Epithelial cell of proximal tubule (primary cell): ENCODE measurements at regions not wholly inside any gene's neighbourhood (a gene's known extent, or its start where the extent isn't known, plus 50 kb on each side); places are given as distances from the start of the nearest gene placed in this dataset.
"Not testable (repeated sequence)": the region's sequence is repeated elsewhere in the genome, so short reads cannot be mapped to it uniquely, and the experiment has no call there.

Experiments
- DNase-seq: peaks from one replicate; pipeline ENCODE4 v3.0.0-alpha.2; 2011; ENCODE audit warnings: low read depth
- H3K4me3 ChIP-seq: 2 replicates; pipeline ENCODE4 v1.5.1; 2011; ENCODE audit warnings: low read depth, mild to moderate bottlenecking, low read length
- TF ChIP-seq, protein P1 (sequence below): conservative IDR thresholded peaks from 2 replicates; pipeline ENCODE4 v1.5.1; 2012; ENCODE audit warnings: low read depth, mild to moderate bottlenecking, low read length

DNA sequence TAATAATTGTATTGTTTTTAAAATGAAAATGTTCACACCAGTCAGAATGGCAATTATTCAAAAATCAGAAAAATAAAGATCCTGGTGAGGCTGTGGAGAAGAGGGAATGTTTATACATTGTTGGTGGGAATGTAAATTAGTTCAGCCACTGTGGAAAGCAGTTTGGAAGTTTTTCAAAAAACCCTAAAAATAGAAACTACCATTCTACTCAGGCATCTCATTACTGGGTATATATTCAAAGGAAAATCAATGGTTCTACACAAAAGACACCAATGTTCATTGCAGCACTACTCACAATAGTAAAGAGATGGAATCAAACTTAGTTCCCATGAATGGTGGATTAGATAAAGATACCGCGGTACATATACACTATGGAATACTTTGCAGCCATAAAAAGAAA, 461.5 kb upstream of the ADGRB3 start:
- no peak for DNase-seq
- no peak overlapping the region for H3K4me3 ChIP-seq
- TF ChIP-seq, protein P1, sequence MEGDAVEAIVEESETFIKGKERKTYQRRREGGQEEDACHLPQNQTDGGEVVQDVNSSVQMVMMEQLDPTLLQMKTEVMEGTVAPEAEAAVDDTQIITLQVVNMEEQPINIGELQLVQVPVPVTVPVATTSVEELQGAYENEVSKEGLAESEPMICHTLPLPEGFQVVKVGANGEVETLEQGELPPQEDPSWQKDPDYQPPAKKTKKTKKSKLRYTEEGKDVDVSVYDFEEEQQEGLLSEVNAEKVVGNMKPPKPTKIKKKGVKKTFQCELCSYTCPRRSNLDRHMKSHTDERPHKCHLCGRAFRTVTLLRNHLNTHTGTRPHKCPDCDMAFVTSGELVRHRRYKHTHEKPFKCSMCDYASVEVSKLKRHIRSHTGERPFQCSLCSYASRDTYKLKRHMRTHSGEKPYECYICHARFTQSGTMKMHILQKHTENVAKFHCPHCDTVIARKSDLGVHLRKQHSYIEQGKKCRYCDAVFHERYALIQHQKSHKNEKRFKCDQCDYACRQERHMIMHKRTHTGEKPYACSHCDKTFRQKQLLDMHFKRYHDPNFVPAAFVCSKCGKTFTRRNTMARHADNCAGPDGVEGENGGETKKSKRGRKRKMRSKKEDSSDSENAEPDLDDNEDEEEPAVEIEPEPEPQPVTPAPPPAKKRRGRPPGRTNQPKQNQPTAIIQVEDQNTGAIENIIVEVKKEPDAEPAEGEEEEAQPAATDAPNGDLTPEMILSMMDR, result no peak

DNA sequence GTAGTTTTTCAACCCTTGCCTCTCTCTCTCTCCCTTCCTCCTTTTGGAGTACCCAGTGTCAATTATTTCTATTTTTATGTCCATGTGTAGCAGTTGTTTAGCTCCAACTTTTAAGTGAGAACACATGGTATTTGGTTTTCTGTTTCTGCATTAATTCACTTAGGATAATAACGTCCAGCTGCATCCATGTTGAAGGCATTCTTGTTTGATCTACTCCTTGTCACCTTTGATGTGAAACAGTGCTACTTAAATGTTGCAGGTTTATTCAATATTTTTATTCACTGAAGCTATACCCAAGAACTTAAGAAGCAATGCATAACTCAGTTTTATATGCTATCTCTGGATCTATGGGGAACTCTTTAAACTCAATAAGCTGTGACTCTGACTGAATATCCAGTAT, 465.2 kb upstream of the ADGRB3 start:
- TF ChIP-seq, protein P1, result no peak
- no peak overlapping the region for H3K4me3 ChIP-seq
- DNase-seq, result no peak

DNA sequence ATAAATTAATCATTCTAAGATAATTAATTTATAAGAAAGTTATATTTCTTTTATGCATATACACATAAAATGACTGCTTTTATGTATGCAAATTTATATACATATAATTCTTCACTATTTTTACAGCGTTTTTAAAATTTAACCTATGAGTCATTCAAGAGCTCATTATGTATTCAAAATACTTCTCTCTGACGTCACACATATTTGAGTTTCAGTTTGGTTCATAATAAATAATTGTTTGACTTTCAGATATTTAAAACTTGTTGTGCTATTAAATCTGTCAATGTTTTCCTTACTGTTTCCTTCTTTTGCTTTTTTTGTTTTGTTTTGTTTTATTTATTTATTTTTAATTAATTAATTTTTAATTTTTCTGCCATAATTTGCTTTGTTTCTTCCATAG, 467.5 kb upstream of the ADGRB3 start:
- no peak for DNase-seq
- no peak overlapping the region for H3K4me3 ChIP-seq
- TF ChIP-seq, protein P1, result no peak

DNA sequence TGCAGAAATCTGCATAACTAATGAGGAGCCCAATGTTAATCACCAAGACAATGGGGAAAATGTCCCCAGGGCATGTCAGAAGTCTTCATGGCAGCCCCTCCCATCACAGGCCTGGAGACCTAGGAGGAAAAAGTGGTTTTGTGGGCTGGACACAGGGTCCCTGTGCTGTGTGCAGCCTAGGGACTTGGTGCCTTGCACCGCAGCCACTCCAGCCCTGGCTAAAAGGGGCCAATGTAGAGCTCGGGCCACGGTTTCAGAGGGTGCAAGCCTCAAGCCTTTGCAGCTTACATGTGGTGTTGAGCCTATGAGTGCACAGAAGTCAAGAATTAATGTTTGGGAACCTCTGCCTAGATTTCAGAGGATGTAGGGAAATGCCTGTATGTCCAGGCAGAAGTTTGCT, 474.3 kb upstream of the ADGRB3 start:
- DNase-seq, H3K4me3 ChIP-seq: not testable (repeated sequence)

DNA sequence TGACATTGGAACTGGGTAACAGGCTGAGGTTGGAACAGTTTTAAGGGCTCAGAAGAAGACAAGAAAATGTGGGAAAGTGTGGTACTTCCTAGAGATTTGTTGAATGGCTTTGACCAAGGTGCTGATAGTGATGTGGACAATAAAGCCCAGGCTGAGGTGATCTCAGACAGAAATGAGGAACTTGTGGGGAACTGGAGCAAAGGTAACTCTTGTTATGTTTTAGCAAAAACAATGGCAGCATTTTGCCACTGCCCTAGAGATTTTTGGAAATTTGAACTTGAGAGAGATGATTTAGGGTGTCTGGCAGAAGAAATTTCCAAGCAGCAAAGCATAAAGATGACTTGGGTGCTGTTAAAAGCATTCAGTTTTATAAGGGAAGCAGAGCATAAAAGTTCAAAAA, 474.7 kb upstream of the ADGRB3 start:
- DNase-seq, result no peak
- no peak overlapping the region for H3K4me3 ChIP-seq
- TF ChIP-seq, protein P1, result no peak

DNA sequence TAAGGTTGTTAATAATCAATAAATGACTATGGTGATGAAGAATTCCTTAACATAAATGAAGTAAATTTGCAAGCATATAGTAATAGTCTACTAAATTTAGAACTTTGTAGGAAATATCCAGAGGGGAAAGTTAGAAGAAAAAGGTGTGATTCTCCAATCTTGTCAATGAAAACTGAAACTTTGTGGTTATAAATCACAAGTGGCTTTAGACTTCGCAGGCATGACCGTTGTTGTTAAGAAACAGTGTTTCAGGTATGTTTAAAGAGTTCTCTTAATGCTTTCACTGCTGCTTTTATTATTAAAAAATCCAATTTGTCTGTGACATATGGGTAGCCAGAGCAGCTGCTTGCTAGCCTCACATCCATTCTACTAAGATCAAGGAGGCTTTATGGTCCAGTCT, 475.6 kb upstream of the ADGRB3 start:
- no peak for DNase-seq
- TF ChIP-seq, protein P1, result no peak

DNA sequence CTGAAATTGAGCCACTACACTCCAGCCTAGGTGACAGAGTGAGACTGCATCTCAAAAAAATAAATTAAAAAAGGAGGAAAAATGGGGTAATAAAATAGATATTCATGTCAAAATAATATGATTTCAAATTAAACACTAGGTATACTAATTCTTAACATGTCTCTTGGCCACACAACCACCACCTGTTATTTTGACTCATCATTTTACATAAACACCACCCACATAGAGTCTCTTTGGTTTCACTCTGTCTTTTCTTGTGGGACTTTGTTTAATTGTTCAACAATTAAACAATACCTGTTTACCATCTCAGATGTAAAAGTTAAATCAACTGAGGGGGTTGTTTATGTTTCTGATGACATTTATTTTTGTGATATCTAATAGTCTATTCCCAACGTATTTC, 476.8 kb upstream of the ADGRB3 start:
- TF ChIP-seq, protein P1, result no peak
- DNase-seq, result no peak
- H3K4me3 ChIP-seq, result no peak overlapping the region

More for the DNA sequence above, 475.6 kb upstream of the ADGRB3 start:
- no peak overlapping the region for H3K4me3 ChIP-seq

DNA sequence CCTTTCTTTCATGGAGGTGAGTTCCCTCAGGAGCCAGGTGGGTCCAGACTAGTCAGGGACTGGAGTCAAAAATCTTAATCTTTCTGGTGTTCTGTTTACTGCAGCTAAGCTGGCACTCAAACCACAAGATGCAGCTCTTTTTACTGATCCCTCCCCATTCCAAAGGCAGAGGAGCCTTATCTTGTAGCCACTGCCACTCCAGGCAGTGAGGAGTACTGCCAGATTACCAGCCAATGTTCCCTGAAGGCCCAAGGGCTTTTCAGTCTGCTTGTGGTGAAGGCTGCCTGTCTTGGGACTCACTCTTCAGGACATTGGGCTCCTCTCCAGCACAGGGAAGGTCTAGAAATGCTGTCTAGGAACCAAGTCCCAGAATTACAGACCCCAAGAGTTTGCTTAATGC, 490.4 kb upstream of the ADGRB3 start:
- no peak for DNase-seq
- TF ChIP-seq, protein P1, result no peak
- H3K4me3 ChIP-seq, result no peak overlapping the region
